Pulmonary artery endothelial cell (primary cell): ENCODE measurements at regions not wholly inside any gene's neighbourhood (a gene's known extent, or its start where the extent isn't known, plus 50 kb on each side); places are given as distances from the start of the nearest gene placed in this dataset.

ENCODE experiments used
- DNase-seq: peaks from one replicate; pipeline ENCODE4 v3.0.0-alpha.2; 2011; ENCODE audit warnings: low read depth, low spot score

- DNase-seq: no peak
Observed at GRCh38 chr2:8408560-8409460, 273.0 kb upstream of the ID2 start.

GRCh38 chr2:8409461-8410260 is 272.2 kb upstream of the ID2 start:
- no peak for DNase-seq

- no peak for DNase-seq
Observed at GRCh38 chr2:8412082-8412481, 269.8 kb upstream of the ID2 start.

- no peak for DNase-seq
Observed at GRCh38 chr2:8412586-8412985, 269.3 kb upstream of the ID2 start.

DNA sequence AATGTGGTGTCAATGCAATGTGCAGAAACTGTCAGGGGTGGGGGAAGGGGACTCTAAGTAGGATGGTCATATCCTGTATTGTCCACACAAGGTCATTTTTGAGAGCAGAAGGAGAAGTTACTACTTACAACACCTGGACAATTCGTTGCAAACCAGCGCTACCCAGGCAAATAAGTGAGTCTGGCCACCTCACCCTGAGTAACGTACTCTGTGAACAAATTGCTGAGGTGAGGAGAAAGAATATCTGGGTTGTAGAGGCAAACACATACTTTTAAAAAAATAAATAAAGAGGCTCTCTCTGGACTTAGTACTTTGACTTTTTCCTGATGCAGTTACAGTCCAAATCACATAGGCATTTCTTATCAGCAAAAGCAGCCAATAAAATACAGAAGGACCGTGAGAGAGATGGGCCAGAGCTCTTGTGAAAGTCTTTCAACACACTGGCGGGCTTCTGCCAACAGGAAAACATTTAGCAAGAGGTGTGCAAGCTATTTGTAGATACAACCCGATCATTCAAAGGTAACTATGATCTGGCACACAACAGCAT is 268.2 kb upstream of the ID2 start:
- no peak for DNase-seq

GRCh38 chr2:8414946-8415879 is 266.6 kb upstream of the ID2 start:
- no peak for DNase-seq

- no peak for DNase-seq
Observed at GRCh38 chr2:8416001-8416571, 265.8 kb upstream of the ID2 start.

- DNase-seq: no peak
Observed at GRCh38 chr2:8416849-8417832, 264.7 kb upstream of the ID2 start.

- DNase-seq: no peak
Observed at GRCh38 chr2:8418721-8419120, 263.1 kb upstream of the ID2 start.

- no peak for DNase-seq
Observed at GRCh38 chr2:8421658-8422449, 260.0 kb upstream of the ID2 start.

DNA sequence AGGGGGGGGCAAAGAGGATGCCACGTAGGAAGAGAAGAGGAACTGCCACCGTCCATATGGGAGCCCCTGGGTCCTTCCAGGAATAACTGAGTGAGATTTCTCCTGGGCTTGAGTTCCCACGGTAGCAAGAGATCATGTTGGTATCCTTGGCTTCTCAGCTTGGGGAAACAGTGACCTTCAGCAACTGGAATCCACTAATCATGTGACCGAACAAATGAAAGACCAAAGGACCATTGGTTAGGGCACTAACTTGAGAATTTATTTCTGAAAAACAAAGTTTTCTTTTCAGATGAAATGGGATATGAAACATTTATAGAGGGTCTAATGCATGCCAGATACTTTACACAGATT is 259.4 kb upstream of the ID2 start:
- DNase-seq: no peak

GRCh38 chr2:8424997-8425900 is 256.6 kb upstream of the ID2 start:
- no peak for DNase-seq

DNA sequence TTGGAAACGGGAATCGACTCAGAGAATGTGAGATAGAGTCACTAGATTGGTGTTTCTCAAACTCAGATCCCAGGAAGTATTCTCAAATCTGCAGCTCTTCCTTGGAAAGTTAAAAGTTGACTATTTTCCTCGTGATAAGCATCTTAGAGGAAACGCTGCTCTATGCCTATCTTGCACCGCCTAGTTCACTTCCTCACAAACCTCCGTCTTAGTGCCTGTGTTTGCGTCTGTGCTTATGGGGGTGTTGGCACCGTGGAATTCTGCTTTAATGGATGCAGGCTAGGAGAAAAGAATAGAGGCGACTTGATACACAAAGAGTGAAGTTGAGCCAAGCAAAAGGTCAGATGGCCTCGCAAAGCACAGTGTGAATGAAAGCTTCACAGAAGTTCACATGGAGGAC is 255.3 kb upstream of the ID2 start:
- no peak for DNase-seq

DNA sequence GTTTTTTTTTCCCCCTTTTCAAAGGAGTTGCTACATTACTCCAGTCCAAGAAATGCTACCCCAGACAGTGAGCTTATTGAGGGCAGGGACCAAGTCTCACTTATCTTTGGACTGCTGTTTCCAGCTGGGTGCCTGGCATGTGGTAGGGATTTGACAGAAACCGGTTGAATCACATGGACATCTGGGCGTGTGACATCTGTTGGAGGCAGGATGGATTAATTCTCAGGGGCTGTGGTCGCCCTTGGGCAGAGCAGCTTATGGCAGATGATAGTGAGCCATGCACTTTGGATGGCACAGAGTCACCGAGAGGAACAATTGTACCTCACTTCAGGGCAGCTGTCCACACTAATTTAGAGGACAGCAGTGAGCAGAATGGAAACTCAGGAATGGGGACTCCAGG is 254.6 kb upstream of the ID2 start:
- no peak for DNase-seq

- no peak for DNase-seq
Observed at GRCh38 chr2:8430628-8431027, 251.2 kb upstream of the ID2 start.

DNA sequence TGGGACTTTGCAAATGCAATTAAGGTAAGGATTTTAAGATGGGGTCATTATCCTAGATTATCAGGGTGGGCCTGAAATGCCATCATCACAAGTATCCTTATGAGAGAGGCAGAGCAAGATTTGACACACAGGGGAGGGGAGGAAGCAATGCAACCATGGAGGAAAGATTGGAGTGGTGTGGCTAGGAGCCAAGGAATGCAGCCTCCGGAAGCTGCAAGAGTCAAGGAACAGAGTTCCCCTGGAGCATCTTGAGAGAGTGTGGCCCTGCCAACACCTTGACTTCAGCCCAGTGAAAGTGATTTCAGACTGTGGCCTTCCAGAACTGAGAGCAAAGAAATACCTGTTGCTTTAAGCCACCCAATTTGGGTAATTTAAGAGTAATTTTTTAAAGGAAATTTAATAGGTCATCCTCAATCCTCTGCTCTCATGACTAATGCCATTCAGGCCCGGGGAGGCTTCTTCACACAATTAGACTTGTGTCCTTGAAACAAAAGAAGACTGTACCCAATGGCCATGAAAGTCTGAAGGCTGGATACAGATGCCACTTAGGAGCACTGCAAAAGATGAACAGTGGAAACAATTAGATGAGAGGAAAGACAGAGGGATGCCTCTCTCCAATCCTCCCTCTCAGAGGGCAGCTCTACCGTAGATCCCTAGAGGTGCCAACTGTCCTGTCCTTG is 250.3 kb upstream of the ID2 start:
- no peak for DNase-seq

GRCh38 chr2:8432706-8433336 is 249.0 kb upstream of the ID2 start:
- no peak for DNase-seq
